ENCODE measurements at regions not wholly inside any gene's neighbourhood (a gene's known extent, or its start where the extent isn't known, plus 50 kb on each side); places are given as distances from the start of the nearest gene placed in this dataset.

GRCh38 chr5:4083591-4084337 lies 488.1 kb downstream of the IRX1 start:
- no peak for TF ChIP-seq CTCF (IDR thresholded peaks at IDR 0.05)
- TF ChIP-seq POLR2A (IDR thresholded peaks at IDR 0.05), result no peak
- no peak for TF ChIP-seq EP300 (IDR thresholded peaks at IDR 0.05)

Data from ovary (tissue), 3 donors.